Smooth muscle cell (in vitro differentiated cells): ENCODE measurements at regions not wholly inside any gene's neighbourhood (a gene's known extent, or its start where the extent isn't known, plus 50 kb on each side); places are given as distances from the start of the nearest gene placed in this dataset.
A peak's percentile ranks its signal among the peaks of the same experiment; 100 is the strongest.

ENCODE experiments used
- DNase-seq: peaks from one replicate; lab custom pipeline; 2025; ENCODE audit not compliant: unreplicated experiment; lab: John Stamatoyannopoulos, UW
- H2AFZ ChIP-seq: fragments of 200-600 bp; sonication (generic); 2 replicates; pipeline ENCODE4 v1.6.0; 2016; ENCODE audit warnings: antibody characterized with exemption, low read depth, mild to moderate bottlenecking
- H3F3A ChIP-seq: fragments of 200-600 bp; sonication (generic); 2 replicates; pipeline ENCODE4 v1.6.0; 2017; ENCODE audit warnings: antibody characterized with exemption, low read depth
- H3K27ac ChIP-seq: fragments of 200-600 bp; sonication (generic); 2 replicates; pipeline ENCODE4 v1.5.1; 2016; ENCODE audit warnings: low read depth, mild to moderate bottlenecking
- H3K27me3 ChIP-seq: fragments of 200-600 bp; sonication (generic); 2 replicates; pipeline ENCODE4 v1.6.1; 2016; ENCODE audit warnings: low read depth, mild to moderate bottlenecking
- H3K36me3 ChIP-seq: fragments of 200-600 bp; sonication (generic); 2 replicates; pipeline ENCODE4 v1.5.1; 2016; ENCODE audit warnings: low read depth
- H3K4me1 ChIP-seq: fragments of 200-600 bp; sonication (generic); 2 replicates; pipeline ENCODE4 v1.5.1; 2016; ENCODE audit warnings: low read depth
- H3K4me2 ChIP-seq: fragments of 200-600 bp; sonication (generic); 2 replicates; pipeline ENCODE4 v1.6.0; 2016; ENCODE audit warnings: mild to moderate bottlenecking
- H3K4me3 ChIP-seq: fragments of 200-600 bp; sonication (generic); 2 replicates; pipeline ENCODE4 v1.5.1; 2016; ENCODE audit warnings: mild to moderate bottlenecking
- H3K79me2 ChIP-seq: fragments of 200-600 bp; sonication (generic); 2 replicates; pipeline ENCODE4 v1.6.0; 2016; ENCODE audit warnings: low read depth, mild to moderate bottlenecking
- H3K9ac ChIP-seq: fragments of 200-600 bp; sonication (generic); 2 replicates; pipeline ENCODE4 v1.6.0; 2016; ENCODE audit warnings: low read depth
- H3K9me3 ChIP-seq: fragments of 200-600 bp; sonication (generic); replicated peaks from 2 replicates; pipeline ENCODE4 v1.5.1; 2016; ENCODE audit warnings: low read depth
- H4K20me1 ChIP-seq: fragments of 200-600 bp; sonication (generic); 2 replicates; pipeline ENCODE4 v1.6.0; 2016; ENCODE audit warnings: low read depth
- CTCF ChIP-seq: fragments of 200-600 bp; sonication (generic); IDR thresholded peaks from 2 replicates; pipeline ENCODE4 v1.5.1; 2017; ENCODE audit warnings: borderline replicate concordance, mild to moderate bottlenecking, antibody characterized with exemption; ENCODE audit not compliant: insufficient read depth, poor library complexity, severe bottlenecking
- WGBS: methylation state at CpG from one replicate; pipeline ENCODE4 v1.1.7; 2016; ENCODE audit warnings: low lambda C conversion rate; 5-methylcytosine and 5-hydroxymethylcytosine counted together

GRCh38 chr1:56062625-56063024 lies 516.7 kb downstream of the PLPP3 start:
- no peak for DNase-seq
- Histone ChIP-seq H3K27ac (peak overlapping the region; percentile 39), H3K9ac (no peak overlapping the region), H3K4me1 (peaks cover 4% of the 10 kb centered on the region), H3F3A (no peaks in the 10 kb centered on the region), H3K27me3 (no peaks in the 10 kb centered on the region), H3K79me2 (no peaks in the 10 kb centered on the region), H3K36me3 (no peaks in the 10 kb centered on the region), H4K20me1 (no peaks in the 10 kb centered on the region), H2AFZ (no peak overlapping the region), H3K4me2 (no peak overlapping the region), H3K9me3 (no peaks in the 10 kb centered on the region), H3K4me3 (no peak overlapping the region)
- WGBS, result 82% methylated on average over 4 of the region's 4 CpGs
- no peak for TF ChIP-seq CTCF

- DNase-seq, result no peak
- Histone ChIP-seq H2AFZ (no peak overlapping the region), H3K27ac (peak overlapping the region; percentile 39), H3K4me1 (peaks cover 4% of the 10 kb centered on the region), H3K9ac (no peak overlapping the region), H3K27me3 (no peaks in the 10 kb centered on the region), H4K20me1 (no peaks in the 10 kb centered on the region), H3F3A (no peaks in the 10 kb centered on the region), H3K36me3 (no peaks in the 10 kb centered on the region), H3K79me2 (no peaks in the 10 kb centered on the region), H3K9me3 (no peaks in the 10 kb centered on the region), H3K4me3 (no peak overlapping the region), H3K4me2 (peak overlapping the region; percentile 22)
- no peak for TF ChIP-seq CTCF
Observed at GRCh38 chr1:56061824-56062223, 517.5 kb downstream of the PLPP3 start.

GRCh38 chr1:56060906-56061305 lies 518.5 kb downstream of the PLPP3 start:
- DNase-seq, result no peak
- Histone ChIP-seq H3K4me2 (peak overlapping the region; percentile 22), H3F3A (no peaks in the 10 kb centered on the region), H3K27ac (peak overlapping the region; percentile 7), H3K9ac (no peak overlapping the region), H3K4me3 (no peak overlapping the region), H3K4me1 (peaks cover 4% of the 10 kb centered on the region), H2AFZ (no peak overlapping the region), H3K9me3 (no peaks in the 10 kb centered on the region), H3K36me3 (no peaks in the 10 kb centered on the region), H3K79me2 (no peaks in the 10 kb centered on the region), H4K20me1 (no peaks in the 10 kb centered on the region), H3K27me3 (no peaks in the 10 kb centered on the region)
- no peak for TF ChIP-seq CTCF
- WGBS, result 34% methylated on average over 1 of the region's 1 CpG

- no peak for TF ChIP-seq CTCF
Observed at GRCh38 chr1:56057466-56058405, 521.6 kb downstream of the PLPP3 start.

More at GRCh38 chr1:56057466-56058405, 521.6 kb downstream of the PLPP3 start:
- Histone ChIP-seq H2AFZ (no peak overlapping the region), H3K9me3 (no peaks in the 10 kb centered on the region), H3K27me3 (no peaks in the 10 kb centered on the region), H3F3A (no peaks in the 10 kb centered on the region), H4K20me1 (no peaks in the 10 kb centered on the region), H3K27ac (no peak overlapping the region), H3K9ac (no peak overlapping the region), H3K4me3 (no peak overlapping the region), H3K4me1 (no peaks in the 10 kb centered on the region), H3K4me2 (no peak overlapping the region), H3K36me3 (no peaks in the 10 kb centered on the region), H3K79me2 (no peaks in the 10 kb centered on the region)
- WGBS, result 53% methylated on average over 5 of the region's 5 CpGs
- DNase-seq, result no peak
